ENCODE measurements at regions not wholly inside any gene's neighbourhood (a gene's known extent, or its start where the extent isn't known, plus 50 kb on each side); places are given as distances from the start of the nearest gene placed in this dataset.

DNA sequence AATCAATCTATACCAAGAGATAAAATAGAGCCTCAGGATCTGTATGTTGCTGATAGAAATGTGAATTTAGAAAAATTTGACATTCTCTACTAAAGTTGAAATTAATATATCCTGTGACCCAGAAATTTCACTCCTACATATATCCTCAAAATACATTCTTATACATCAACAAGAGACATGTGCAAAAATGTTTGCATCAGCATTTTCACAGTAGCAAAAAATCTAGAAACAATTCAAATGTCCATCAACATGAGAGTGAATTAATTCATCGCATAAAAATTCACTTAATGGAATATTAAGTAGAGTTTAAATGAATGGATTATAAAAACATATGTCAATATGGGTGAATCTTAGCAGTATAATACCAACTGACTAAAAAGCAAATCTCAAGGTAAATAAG is 80.8 kb downstream of the GPR65 start:
- TF ChIP-seq GABPA (IDR thresholded peaks at IDR 0.05; ENCODE audit: borderline replicate concordance, insufficient read depth, low read length) (no peak), RAD21 (IDR thresholded peaks at IDR 0.05 in 1 of 2, conservative IDR thresholded peaks at IDR 0.05 in 1 of 2; ENCODE audit: low read depth in 2 of 2, low read length in 2 of 2) (no peak), POLR2A (IDR thresholded peaks at IDR 0.05; ENCODE audit: control extremely low read depth in 1 of 2, low read depth in 2 of 2, low read length in 2 of 2) (no peak), JUND (IDR thresholded peaks at IDR 0.05; ENCODE audit: low read length) (no peak), CEBPB (IDR thresholded peaks at IDR 0.05; ENCODE audit: low read depth, low read length) (no peak), EZH2 (IDR thresholded peaks at IDR 0.05; ENCODE audit: low read depth, low read length, severe bottlenecking) (no peak), POU5F1 (IDR thresholded peaks at IDR 0.05; ENCODE audit: low read depth, low read length) (no peak), SP1 (IDR thresholded peaks at IDR 0.05; ENCODE audit: low read depth, low read length) (no peak), SIN3A (conservative IDR thresholded peaks at IDR 0.05 in 1 of 2, IDR thresholded peaks at IDR 0.05 in 1 of 2; ENCODE audit: low read depth in 1 of 2, low read length in 2 of 2) (no peak)
- TF ChIP-seq, protein P1, sequence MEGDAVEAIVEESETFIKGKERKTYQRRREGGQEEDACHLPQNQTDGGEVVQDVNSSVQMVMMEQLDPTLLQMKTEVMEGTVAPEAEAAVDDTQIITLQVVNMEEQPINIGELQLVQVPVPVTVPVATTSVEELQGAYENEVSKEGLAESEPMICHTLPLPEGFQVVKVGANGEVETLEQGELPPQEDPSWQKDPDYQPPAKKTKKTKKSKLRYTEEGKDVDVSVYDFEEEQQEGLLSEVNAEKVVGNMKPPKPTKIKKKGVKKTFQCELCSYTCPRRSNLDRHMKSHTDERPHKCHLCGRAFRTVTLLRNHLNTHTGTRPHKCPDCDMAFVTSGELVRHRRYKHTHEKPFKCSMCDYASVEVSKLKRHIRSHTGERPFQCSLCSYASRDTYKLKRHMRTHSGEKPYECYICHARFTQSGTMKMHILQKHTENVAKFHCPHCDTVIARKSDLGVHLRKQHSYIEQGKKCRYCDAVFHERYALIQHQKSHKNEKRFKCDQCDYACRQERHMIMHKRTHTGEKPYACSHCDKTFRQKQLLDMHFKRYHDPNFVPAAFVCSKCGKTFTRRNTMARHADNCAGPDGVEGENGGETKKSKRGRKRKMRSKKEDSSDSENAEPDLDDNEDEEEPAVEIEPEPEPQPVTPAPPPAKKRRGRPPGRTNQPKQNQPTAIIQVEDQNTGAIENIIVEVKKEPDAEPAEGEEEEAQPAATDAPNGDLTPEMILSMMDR (IDR thresholded peaks at IDR 0.05; ENCODE audit: control extremely low read depth in 1 of 3, insufficient read depth in 1 of 3, low read depth in 1 of 3, low read length in 3 of 3), result no peak
